GM23338 (cell line): ENCODE measurements at regions not wholly inside any gene's neighbourhood (a gene's known extent, or its start where the extent isn't known, plus 50 kb on each side); places are given as distances from the start of the nearest gene placed in this dataset.

Source experiments
- ATAC-seq: fragments of 200-7000 bp; cut with Tn5 transposase; 3 replicates; pipeline ENCODE4 v1.9.1; 2020
- DNase-seq: peaks from one replicate; pipeline ENCODE4 v3.0.0-alpha.2; 2015; ENCODE audit warnings: low spot score
- H2AFZ ChIP-seq: fragments of 200-600 bp; sonication (generic); 2 replicates; pipeline ENCODE4 v1.8.0; 2016; ENCODE audit warnings: antibody characterized with exemption, mild to moderate bottlenecking, moderate library complexity
- H3F3A ChIP-seq: fragments of 200-600 bp; sonication (generic); replicated peaks from 2 replicates; pipeline ENCODE4 v1.8.0; 2017; ENCODE audit warnings: antibody characterized with exemption, mixed run types, low read depth
- H3K27ac ChIP-seq: fragments of 200-600 bp; sonication (generic); 2 replicates; pipeline ENCODE4 v1.6.1; 2016; ENCODE audit warnings: low read depth
- H3K27me3 ChIP-seq: fragments of 200-600 bp; sonication (generic); 2 replicates; pipeline ENCODE4 v1.8.0; 2016; ENCODE audit warnings: mild to moderate bottlenecking, mixed run types, moderate library complexity; ENCODE audit not compliant: insufficient read depth
- H3K36me3 ChIP-seq: fragments of 200-600 bp; sonication (generic); 2 replicates; pipeline ENCODE4 v1.8.0; 2016; ENCODE audit warnings: mild to moderate bottlenecking; ENCODE audit not compliant: insufficient read depth
- H3K4me1 ChIP-seq: fragments of 200-600 bp; sonication (generic); 2 replicates; pipeline ENCODE4 v1.8.0; 2016; ENCODE audit warnings: mild to moderate bottlenecking, moderate library complexity; ENCODE audit not compliant: insufficient read depth
- H3K4me2 ChIP-seq: fragments of 200-600 bp; sonication (generic); 2 replicates; pipeline ENCODE4 v1.7.1; 2017; ENCODE audit warnings: mixed run types
- H3K4me3 ChIP-seq: fragments of 200-600 bp; sonication (generic); 2 replicates; pipeline ENCODE4 v1.6.1; 2016; ENCODE audit warnings: mixed run types
- H3K79me2 ChIP-seq: fragments of 200-600 bp; sonication (generic); replicated peaks from 2 replicates; pipeline ENCODE4 v1.8.0; 2017; ENCODE audit warnings: mild to moderate bottlenecking; ENCODE audit not compliant: insufficient read depth
- H3K9me2 ChIP-seq: fragments of 200-600 bp; sonication (generic); 2 replicates; pipeline ENCODE4 v1.8.0; 2017; ENCODE audit not compliant: insufficient read depth
- H4K20me1 ChIP-seq: fragments of 200-600 bp; sonication (generic); replicated peaks from 2 replicates; pipeline ENCODE4 v1.8.0; 2017; ENCODE audit warnings: mild to moderate bottlenecking; ENCODE audit not compliant: insufficient read depth
- H3K27ac Mint-ChIP-seq: 2 replicates; pipeline ENCODE4 v1.8.0; 2020; ENCODE audit warnings: inconsistent platforms, mild to moderate bottlenecking, moderate library complexity, mixed read lengths
- H3K27me3 Mint-ChIP-seq: 3 replicates; pipeline ENCODE4 v1.8.0; 2022; ENCODE audit warnings: low read depth, mild to moderate bottlenecking, moderate library complexity, mixed read lengths, inconsistent platforms; ENCODE audit not compliant: insufficient read depth, poor library complexity
- H3K36me3 Mint-ChIP-seq: 3 replicates; pipeline ENCODE4 v1.8.0; 2021; ENCODE audit warnings: low read depth, mild to moderate bottlenecking, inconsistent platforms, moderate library complexity, mixed read lengths
- H3K4me1 Mint-ChIP-seq: 3 replicates; pipeline ENCODE4 v1.8.0; 2020; ENCODE audit warnings: mild to moderate bottlenecking, inconsistent platforms, mixed read lengths
- H3K4me3 Mint-ChIP-seq: 3 replicates; pipeline ENCODE4 v1.8.0; 2021; ENCODE audit warnings: moderate library complexity, mild to moderate bottlenecking, inconsistent platforms, mixed read lengths
- H3K9me3 Mint-ChIP-seq: 3 replicates; pipeline ENCODE4 v1.8.0; 2020; ENCODE audit warnings: moderate library complexity, mild to moderate bottlenecking, inconsistent platforms, mixed read lengths
- CREB1 ChIP-seq: fragments of 250-450 bp; sonication (Bioruptor Pico); IDR thresholded peaks from 2 replicates; pipeline ENCODE4 v1.5.0; 2020; ENCODE audit warnings: low read depth, mild to moderate bottlenecking, moderate library complexity
- EZH2 ChIP-seq: fragments of 200-600 bp; sonication (generic); IDR thresholded peaks from one replicate; pipeline ENCODE4 v1.8.0; 2017; ENCODE audit warnings: antibody characterized with exemption, mild to moderate bottlenecking, low read depth; ENCODE audit not compliant: unreplicated experiment
- EZH2phosphoT487 ChIP-seq: fragments of 200-600 bp; sonication (generic); IDR thresholded peaks from one replicate; pipeline ENCODE4 v1.8.1; 2018; ENCODE audit warnings: antibody characterized with exemption; ENCODE audit not compliant: unreplicated experiment
- JUNB ChIP-seq: IDR thresholded peaks from one replicate; pipeline ENCODE4 v1.6.1; 2016; ENCODE audit warnings: antibody characterized with exemption; ENCODE audit not compliant: unreplicated experiment
- NANOG ChIP-seq: IDR thresholded peaks from 2 replicates; pipeline ENCODE4 v1.6.1; 2016; ENCODE audit warnings: antibody characterized with exemption, borderline replicate concordance
- POLR2AphosphoS5 ChIP-seq: IDR thresholded peaks from 2 replicates; pipeline ENCODE4 v1.6.1; 2016; ENCODE audit warnings: antibody characterized with exemption, low read depth
- REST ChIP-seq: IDR thresholded peaks from one replicate; pipeline ENCODE4 v1.6.1; 2018; ENCODE audit warnings: antibody characterized with exemption; ENCODE audit not compliant: unreplicated experiment
- STAT1 ChIP-seq: IDR thresholded peaks from one replicate; pipeline ENCODE4 v1.6.1; 2016; ENCODE audit warnings: antibody characterized with exemption; ENCODE audit not compliant: unreplicated experiment
- ZNF114 ChIP-seq: fragments of 250-450 bp; sonication (Bioruptor Pico); IDR thresholded peaks from 2 replicates; pipeline ENCODE4 v1.5.0; 2020; ENCODE audit warnings: mild to moderate bottlenecking, moderate library complexity
- ZNF331 ChIP-seq: fragments of 250-450 bp; sonication (Bioruptor Pico); IDR thresholded peaks from 2 replicates; pipeline ENCODE4 v1.5.0; 2020; ENCODE audit warnings: low read depth, mild to moderate bottlenecking, moderate library complexity
- TF ChIP-seq, protein P1 (sequence below), 2 experiments: fragments of 200-600 bp in 1 of 2; sonication (generic) in 1 of 2; conservative IDR thresholded peaks; 2 replicates each; pipeline versions ENCODE4 v1.5.1 to v1.6.1; 2016 to 2017; ENCODE audit warnings: antibody characterized with exemption in 2 of 2, low read depth in 2 of 2, mild to moderate bottlenecking in 2 of 2, moderate library complexity in 1 of 2
- TF ChIP-seq, protein P2 (sequence below): fragments of 250-450 bp; sonication (Bioruptor Pico); IDR thresholded peaks from 2 replicates; pipeline ENCODE4 v1.5.0; 2020; ENCODE audit warnings: mild to moderate bottlenecking, moderate library complexity

GRCh38 chr4:32574803-32575202, 1854.6 kb downstream of the PCDH7 start:
- Mint-ChIP-seq H3K4me1 (peaks cover 3% of the 10 kb centered on the region; the same call in 2 of the 3 replicates), H3K9me3 (no peaks in the 10 kb centered on the region)

More at GRCh38 chr4:32574803-32575202, 1854.6 kb downstream of the PCDH7 start:
- Histone ChIP-seq H3K9me2 (no peaks in the 10 kb centered on the region), H4K20me1 (no peaks in the 10 kb centered on the region), H3K36me3 (no peaks in the 10 kb centered on the region), H3F3A (no peaks in the 10 kb centered on the region), H3K4me2 (no peak overlapping the region), H2AFZ (no peak overlapping the region), H3K79me2 (no peaks in the 10 kb centered on the region), H3K4me3 (no peak overlapping the region), H3K4me1 (no peaks in the 10 kb centered on the region), H3K27ac (no peak overlapping the region), H3K27me3 (no peaks in the 10 kb centered on the region)
- no peak for ATAC-seq
- no peak for DNase-seq
- H3K27me3 Mint-ChIP-seq: peaks cover 3% of the 10 kb centered on the region
- no peak overlapping the region for H3K4me3 Mint-ChIP-seq
- H3K27ac Mint-ChIP-seq: no peak overlapping the region
- H3K36me3 Mint-ChIP-seq: no peaks in the 10 kb centered on the region
- no peak for TF ChIP-seq REST
- no peak for TF ChIP-seq EZH2
- TF ChIP-seq STAT1: no peak
- TF ChIP-seq JUNB: no peak
- no peak for TF ChIP-seq NANOG
- no peak for TF ChIP-seq ZNF114 (CRISPR knock-in tag)
- TF ChIP-seq, protein P1, sequence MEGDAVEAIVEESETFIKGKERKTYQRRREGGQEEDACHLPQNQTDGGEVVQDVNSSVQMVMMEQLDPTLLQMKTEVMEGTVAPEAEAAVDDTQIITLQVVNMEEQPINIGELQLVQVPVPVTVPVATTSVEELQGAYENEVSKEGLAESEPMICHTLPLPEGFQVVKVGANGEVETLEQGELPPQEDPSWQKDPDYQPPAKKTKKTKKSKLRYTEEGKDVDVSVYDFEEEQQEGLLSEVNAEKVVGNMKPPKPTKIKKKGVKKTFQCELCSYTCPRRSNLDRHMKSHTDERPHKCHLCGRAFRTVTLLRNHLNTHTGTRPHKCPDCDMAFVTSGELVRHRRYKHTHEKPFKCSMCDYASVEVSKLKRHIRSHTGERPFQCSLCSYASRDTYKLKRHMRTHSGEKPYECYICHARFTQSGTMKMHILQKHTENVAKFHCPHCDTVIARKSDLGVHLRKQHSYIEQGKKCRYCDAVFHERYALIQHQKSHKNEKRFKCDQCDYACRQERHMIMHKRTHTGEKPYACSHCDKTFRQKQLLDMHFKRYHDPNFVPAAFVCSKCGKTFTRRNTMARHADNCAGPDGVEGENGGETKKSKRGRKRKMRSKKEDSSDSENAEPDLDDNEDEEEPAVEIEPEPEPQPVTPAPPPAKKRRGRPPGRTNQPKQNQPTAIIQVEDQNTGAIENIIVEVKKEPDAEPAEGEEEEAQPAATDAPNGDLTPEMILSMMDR (conservative IDR thresholded peaks at IDR 0.05; ENCODE audit: low read depth in 2 of 2): no peak
- no peak for TF ChIP-seq CREB1 (CRISPR knock-in tag)
- no peak for TF ChIP-seq ZNF331
- TF ChIP-seq, protein P2, sequence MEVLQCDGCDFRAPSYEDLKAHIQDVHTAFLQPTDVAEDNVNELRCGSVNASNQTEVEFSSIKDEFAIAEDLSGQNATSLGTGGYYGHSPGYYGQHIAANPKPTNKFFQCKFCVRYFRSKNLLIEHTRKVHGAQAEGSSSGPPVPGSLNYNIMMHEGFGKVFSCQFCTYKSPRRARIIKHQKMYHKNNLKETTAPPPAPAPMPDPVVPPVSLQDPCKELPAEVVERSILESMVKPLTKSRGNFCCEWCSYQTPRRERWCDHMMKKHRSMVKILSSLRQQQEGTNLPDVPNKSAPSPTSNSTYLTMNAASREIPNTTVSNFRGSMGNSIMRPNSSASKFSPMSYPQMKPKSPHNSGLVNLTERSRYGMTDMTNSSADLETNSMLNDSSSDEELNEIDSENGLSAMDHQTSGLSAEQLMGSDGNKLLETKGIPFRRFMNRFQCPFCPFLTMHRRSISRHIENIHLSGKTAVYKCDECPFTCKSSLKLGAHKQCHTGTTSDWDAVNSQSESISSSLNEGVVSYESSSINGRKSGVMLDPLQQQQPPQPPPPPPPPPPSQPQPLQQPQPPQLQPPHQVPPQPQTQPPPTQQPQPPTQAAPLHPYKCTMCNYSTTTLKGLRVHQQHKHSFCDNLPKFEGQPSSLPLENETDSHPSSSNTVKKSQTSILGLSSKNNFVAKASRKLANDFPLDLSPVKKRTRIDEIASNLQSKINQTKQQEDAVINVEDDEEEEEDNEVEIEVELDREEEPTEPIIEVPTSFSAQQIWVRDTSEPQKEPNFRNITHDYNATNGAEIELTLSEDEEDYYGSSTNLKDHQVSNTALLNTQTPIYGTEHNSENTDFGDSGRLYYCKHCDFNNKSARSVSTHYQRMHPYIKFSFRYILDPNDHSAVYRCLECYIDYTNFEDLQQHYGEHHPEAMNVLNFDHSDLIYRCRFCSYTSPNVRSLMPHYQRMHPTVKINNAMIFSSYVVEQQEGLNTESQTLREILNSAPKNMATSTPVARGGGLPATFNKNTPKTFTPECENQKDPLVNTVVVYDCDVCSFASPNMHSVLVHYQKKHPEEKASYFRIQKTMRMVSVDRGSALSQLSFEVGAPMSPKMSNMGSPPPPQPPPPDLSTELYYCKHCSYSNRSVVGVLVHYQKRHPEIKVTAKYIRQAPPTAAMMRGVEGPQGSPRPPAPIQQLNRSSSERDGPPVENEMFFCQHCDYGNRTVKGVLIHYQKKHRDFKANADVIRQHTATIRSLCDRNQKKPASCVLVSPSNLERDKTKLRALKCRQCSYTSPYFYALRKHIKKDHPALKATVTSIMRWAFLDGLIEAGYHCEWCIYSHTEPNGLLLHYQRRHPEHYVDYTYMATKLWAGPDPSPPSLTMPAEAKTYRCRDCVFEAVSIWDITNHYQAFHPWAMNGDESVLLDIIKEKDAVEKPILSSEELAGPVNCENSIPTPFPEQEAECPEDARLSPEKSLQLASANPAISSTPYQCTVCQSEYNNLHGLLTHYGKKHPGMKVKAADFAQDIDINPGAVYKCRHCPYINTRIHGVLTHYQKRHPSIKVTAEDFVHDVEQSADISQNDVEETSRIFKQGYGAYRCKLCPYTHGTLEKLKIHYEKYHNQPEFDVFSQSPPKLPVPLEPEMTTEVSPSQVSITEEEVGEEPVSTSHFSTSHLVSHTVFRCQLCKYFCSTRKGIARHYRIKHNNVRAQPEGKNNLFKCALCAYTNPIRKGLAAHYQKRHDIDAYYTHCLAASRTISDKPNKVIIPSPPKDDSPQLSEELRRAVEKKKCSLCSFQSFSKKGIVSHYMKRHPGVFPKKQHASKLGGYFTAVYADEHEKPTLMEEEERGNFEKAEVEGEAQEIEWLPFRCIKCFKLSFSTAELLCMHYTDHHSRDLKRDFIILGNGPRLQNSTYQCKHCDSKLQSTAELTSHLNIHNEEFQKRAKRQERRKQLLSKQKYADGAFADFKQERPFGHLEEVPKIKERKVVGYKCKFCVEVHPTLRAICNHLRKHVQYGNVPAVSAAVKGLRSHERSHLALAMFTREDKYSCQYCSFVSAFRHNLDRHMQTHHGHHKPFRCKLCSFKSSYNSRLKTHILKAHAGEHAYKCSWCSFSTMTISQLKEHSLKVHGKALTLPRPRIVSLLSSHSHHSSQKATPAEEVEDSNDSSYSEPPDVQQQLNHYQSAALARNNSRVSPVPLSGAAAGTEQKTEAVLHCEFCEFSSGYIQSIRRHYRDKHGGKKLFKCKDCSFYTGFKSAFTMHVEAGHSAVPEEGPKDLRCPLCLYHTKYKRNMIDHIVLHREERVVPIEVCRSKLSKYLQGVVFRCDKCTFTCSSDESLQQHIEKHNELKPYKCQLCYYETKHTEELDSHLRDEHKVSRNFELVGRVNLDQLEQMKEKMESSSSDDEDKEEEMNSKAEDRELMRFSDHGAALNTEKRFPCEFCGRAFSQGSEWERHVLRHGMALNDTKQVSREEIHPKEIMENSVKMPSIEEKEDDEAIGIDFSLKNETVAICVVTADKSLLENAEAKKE (CRISPR knock-in tag): no peak
- TF ChIP-seq EZH2phosphoT487: no peak
- TF ChIP-seq POLR2AphosphoS5: no peak
